OCI-LY7 (cell line): ENCODE measurements at regions not wholly inside any gene's neighbourhood (a gene's known extent, or its start where the extent isn't known, plus 50 kb on each side); places are given as distances from the start of the nearest gene placed in this dataset.

Experiments
- BruUV-seq: library from RNA; stranded (reverse); fragments of 400-500 nt; replicated peaks from 2 replicates; lab custom pipeline; 2021; lab: Mats Ljungman, UMichigan
- CTCF ChIA-PET: fragments of 300-600 bp; sonication (Branson Sonifier 250); formaldehyde crosslinking; loops from one replicate; lab custom pipeline; 2022; ENCODE audit warnings: antibody characterized with exemption; ENCODE audit not compliant: unreplicated experiment; lab: Charles Lee
- POLR2A ChIA-PET: fragments of 300-600 bp; sonication (Branson Sonifier 250); formaldehyde crosslinking; loops from one replicate; lab custom pipeline; 2022; ENCODE audit warnings: antibody characterized with exemption; lab: Charles Lee
- DNase-seq: peaks from one replicate; pipeline ENCODE4 v3.0.0-alpha.2; 2015; ENCODE audit warnings: low spot score
- H2AFZ ChIP-seq: fragments of 200-600 bp; sonication (generic), shearing (Covaris generic); 2 replicates; pipeline ENCODE4 v1.6.1; 2014; ENCODE audit warnings: mild to moderate bottlenecking, antibody characterized with exemption, low read length, moderate library complexity
- H3K27ac ChIP-seq: fragments of 200-600 bp; sonication (generic); 2 replicates; pipeline ENCODE4 v1.5.1; 2014; ENCODE audit warnings: mixed run types, low read depth, mild to moderate bottlenecking, moderate library complexity, low read length, inconsistent platforms; ENCODE audit not compliant: poor library complexity, severe bottlenecking
- H3K36me3 ChIP-seq: fragments of 200-600 bp; sonication (generic); 2 replicates; pipeline ENCODE4 v1.6.1; 2014; ENCODE audit warnings: mild to moderate bottlenecking, antibody characterized with exemption, low read length, moderate library complexity, mixed read lengths; ENCODE audit not compliant: insufficient read depth
- H3K4me1 ChIP-seq: fragments of 200-600 bp; sonication (generic); 2 replicates; pipeline ENCODE4 v1.5.1; 2014; ENCODE audit warnings: mild to moderate bottlenecking, low read length; ENCODE audit not compliant: insufficient read depth, poor library complexity, severe bottlenecking
- H3K4me2 ChIP-seq: fragments of 200-600 bp; sonication (generic); 2 replicates; pipeline ENCODE4 v1.6.1; 2014; ENCODE audit warnings: mild to moderate bottlenecking, low read length
- H3K4me3 ChIP-seq: fragments of 200-600 bp; sonication (generic); 2 replicates; pipeline ENCODE4 v1.5.1; 2014; ENCODE audit warnings: mild to moderate bottlenecking, low read depth, low read length; ENCODE audit not compliant: poor library complexity, severe bottlenecking
- H3K79me2 ChIP-seq: fragments of 200-600 bp; sonication (generic); 2 replicates; pipeline ENCODE4 v1.6.1; 2016; ENCODE audit warnings: low read depth, mild to moderate bottlenecking, low read length, moderate library complexity, mixed read lengths; ENCODE audit not compliant: insufficient read depth
- H3K9me2 ChIP-seq: fragments of 200-600 bp; sonication (generic); 2 replicates; pipeline ENCODE4 v1.6.1; 2016; ENCODE audit warnings: mild to moderate bottlenecking, low read length, mixed read lengths; ENCODE audit not compliant: insufficient read depth
- H3K9me3 ChIP-seq: fragments of 200-600 bp; sonication (generic); 2 replicates; pipeline ENCODE4 v1.6.1; 2014; ENCODE audit warnings: mild to moderate bottlenecking, mixed run types, low read length, mixed read lengths
- H4K20me1 ChIP-seq: fragments of 200-600 bp; sonication (generic); 2 replicates; pipeline ENCODE4 v1.6.1; 2014; ENCODE audit warnings: mild to moderate bottlenecking, antibody characterized with exemption, low read length, moderate library complexity, mixed read lengths; ENCODE audit not compliant: insufficient read depth
- CTCF ChIP-seq: fragments of 200-600 bp; sonication (generic); conservative IDR thresholded peaks from 2 replicates; pipeline ENCODE4 v1.5.1; 2014; ENCODE audit warnings: mild to moderate bottlenecking, antibody characterized with exemption, low read length, moderate library complexity, mixed read lengths
- EZH2phosphoT487 ChIP-seq: fragments of 200-600 bp; sonication (generic); IDR thresholded peaks from 2 replicates; pipeline ENCODE4 v1.6.1; 2018; ENCODE audit warnings: low read depth, borderline replicate concordance, mild to moderate bottlenecking, mixed run types, antibody characterized with exemption, low read length, moderate library complexity, mixed read lengths
- intact Hi-C: fragments of 100-400 bp; cut with micrococcal nuclease; formaldehyde crosslinking; loops from one replicate; pipeline ENCODE4 v1.10.0; 2022; ENCODE audit not compliant: unreplicated experiment

GRCh38 chr6:103405321-103405720 lies 1454.4 kb downstream of the HACE1 start:
- no peak overlapping the region for H3K27ac ChIP-seq
- no TSS peak for BruUV-seq
- intact Hi-C loops: no loop called here
- no peak overlapping the region for H3K4me2 ChIP-seq
- TF ChIP-seq EZH2phosphoT487 (no peak), CTCF (no peak)
- no peaks in the 10 kb centered on the region for H3K79me2 ChIP-seq
- H3K9me2 ChIP-seq: no peaks in the 10 kb centered on the region
- H2AFZ ChIP-seq: no peak overlapping the region
- H4K20me1 ChIP-seq: no peaks in the 10 kb centered on the region
- ChIA-PET POLR2A (no interaction called here), CTCF (no interaction called here)
- DNase-seq: no peak
- H3K36me3 ChIP-seq: no peaks in the 10 kb centered on the region
- H3K9me3 ChIP-seq: no peaks in the 10 kb centered on the region
- H3K4me1 ChIP-seq: no peaks in the 10 kb centered on the region
- H3K4me3 ChIP-seq: no peak overlapping the region

GRCh38 chr6:103404799-103405198 lies 1454.9 kb downstream of the HACE1 start:
- H3K4me1 ChIP-seq: no peaks in the 10 kb centered on the region
- H3K36me3 ChIP-seq: no peaks in the 10 kb centered on the region
- H4K20me1 ChIP-seq: no peaks in the 10 kb centered on the region
- no peak overlapping the region for H2AFZ ChIP-seq
- no peaks in the 10 kb centered on the region for H3K9me3 ChIP-seq
- H3K27ac ChIP-seq: no peak overlapping the region
- ChIA-PET CTCF (no interaction called here), POLR2A (interaction anchor here (0.7 kb wide), 1 partner anchor 132 kb away, joined by 3 read pairs; no protein-coding TSS in a partner anchor)
- H3K79me2 ChIP-seq: no peaks in the 10 kb centered on the region
- H3K4me3 ChIP-seq: no peak overlapping the region
- DNase-seq: no peak
- no peak overlapping the region for H3K4me2 ChIP-seq
- no peaks in the 10 kb centered on the region for H3K9me2 ChIP-seq
- no TSS peak for BruUV-seq
- intact Hi-C loops: no loop called here
- TF ChIP-seq EZH2phosphoT487 (no peak), CTCF (no peak)

GRCh38 chr6:103396768-103397167 lies 1463.0 kb downstream of the HACE1 start:
- no peaks in the 10 kb centered on the region for H3K36me3 ChIP-seq

More at GRCh38 chr6:103396768-103397167, 1463.0 kb downstream of the HACE1 start:
- Histone ChIP-seq H3K4me2 (no peak overlapping the region), H3K9me3 (no peaks in the 10 kb centered on the region), H3K79me2 (no peaks in the 10 kb centered on the region), H3K9me2 (no peaks in the 10 kb centered on the region), H4K20me1 (no peaks in the 10 kb centered on the region), H3K4me1 (no peaks in the 10 kb centered on the region), H3K4me3 (no peak overlapping the region), H2AFZ (no peak overlapping the region), H3K27ac (no peak overlapping the region)
- DNase-seq: no peak
- intact Hi-C loops: no loop called here
- ChIA-PET POLR2A (no interaction called here), CTCF (no interaction called here)
- TF ChIP-seq CTCF: no peak
- no peak for TF ChIP-seq EZH2phosphoT487
- no TSS peak for BruUV-seq
